Sigmoid colon (tissue), 4 donors: ENCODE measurements at regions not wholly inside any gene's neighbourhood (a gene's known extent, or its start where the extent isn't known, plus 50 kb on each side); places are given as distances from the start of the nearest gene placed in this dataset.

Experiments used
- CTCF ChIP-seq, 4 experiments: fragments of 450-650 bp in 3 of 4; fragments of 200-600 bp in 1 of 4; IDR thresholded peaks; one replicate each; pipeline ENCODE4 v1.5.1; 2016 to 2019; ENCODE audit warnings: antibody characterized with exemption in 4 of 4, mild to moderate bottlenecking in 3 of 4, moderate library complexity in 2 of 4
- POLR2A ChIP-seq, 2 donors: fragments of 450-650 bp; IDR thresholded peaks; one replicate each; pipeline ENCODE4 v1.6.1; 2016; ENCODE audit warnings: antibody characterized with exemption in 2 of 2, mild to moderate bottlenecking in 2 of 2, moderate library complexity in 2 of 2
- POLR2AphosphoS5 ChIP-seq, 4 donors: sonication (generic); formaldehyde crosslinking; IDR thresholded peaks; one replicate each; pipeline ENCODE4 v1.6.1; 2017; ENCODE audit warnings: antibody characterized with exemption in 4 of 4

- no peak for TF ChIP-seq POLR2A (IDR thresholded peaks at IDR 0.05)
- no peak for TF ChIP-seq CTCF (IDR thresholded peaks at IDR 0.05)
- no peak for TF ChIP-seq POLR2AphosphoS5 (IDR thresholded peaks at IDR 0.05)
These were observed 197.9 kb downstream of the GJA1 start for GRCh38 chr6:121633309-121633708.
